CD14-positive monocyte (primary cell): ENCODE measurements at regions not wholly inside any gene's neighbourhood (a gene's known extent, or its start where the extent isn't known, plus 50 kb on each side); places are given as distances from the start of the nearest gene placed in this dataset.

Experiments
- DNase-seq, 3 donors: peaks; one replicate each; pipeline ENCODE4 v3.0.0-alpha.2; 2011 to 2022
- H2AFZ ChIP-seq: 2 replicates; pipeline ENCODE4 v1.6.0; 2012; ENCODE audit warnings: mild to moderate bottlenecking, low read depth, low read length, inconsistent platforms; ENCODE audit not compliant: insufficient read depth, poor library complexity, severe bottlenecking
- H3K27ac ChIP-seq, 2 donors: 1 replicate in 1 of 2; 2 replicates in 1 of 2; pipeline ENCODE4 v1.5.1; 2012 to 2013; ENCODE audit warnings: low read length in 2 of 2, control low read depth in 1 of 2, inconsistent platforms in 1 of 2, low read depth in 1 of 2, mild to moderate bottlenecking in 1 of 2
- H3K27me3 ChIP-seq, 2 donors: one replicate each; pipeline versions ENCODE4 v1.6.0 to v1.6.1; 2011 to 2013; ENCODE audit warnings: low read length in 2 of 2; ENCODE audit not compliant: control insufficient read depth in 2 of 2, insufficient read depth in 2 of 2
- H3K36me3 ChIP-seq, 2 donors: replicated peaks in 1 of 2; 1 replicate in 1 of 2; 2 replicates in 1 of 2; pipeline versions ENCODE4 v1.5.1 to v1.6.1; 2012 to 2013; ENCODE audit warnings: low read length in 2 of 2, control low read depth in 1 of 2, inconsistent platforms in 1 of 2, mild to moderate bottlenecking in 1 of 2; ENCODE audit not compliant: insufficient read depth in 2 of 2, control insufficient read depth in 1 of 2
- H3K4me1 ChIP-seq, 2 donors: 1 replicate in 1 of 2; 2 replicates in 1 of 2; pipeline versions ENCODE4 v1.5.1 to v1.6.1; 2012 to 2013; ENCODE audit warnings: low read length in 2 of 2, control low read depth in 1 of 2, inconsistent platforms in 1 of 2, mild to moderate bottlenecking in 1 of 2, moderate library complexity in 1 of 2; ENCODE audit not compliant: insufficient read depth in 2 of 2, control insufficient read depth in 1 of 2
- H3K4me2 ChIP-seq: replicated peaks from 2 replicates; pipeline ENCODE3; 2012; ENCODE audit warnings: low read length, moderate library complexity, mild to moderate bottlenecking; ENCODE audit not compliant: poor library complexity, severe bottlenecking; ENCODE audit errors: extremely low read depth
- H3K4me3 ChIP-seq, 3 experiments: fragments of 200-600 bp in 1 of 3; sonication (generic) in 1 of 3; replicated peaks in 1 of 3; 1 replicate in 2 of 3; 2 replicates in 1 of 3; pipeline ENCODE4 v1.5.1; 2011 to 2013; ENCODE audit warnings: low read length in 3 of 3, mild to moderate bottlenecking in 3 of 3, control low read depth in 2 of 3, low read depth in 2 of 3, inconsistent platforms in 1 of 3, moderate library complexity in 1 of 3
- H3K79me2 ChIP-seq: 2 replicates; pipeline ENCODE4 v1.6.0; 2012; ENCODE audit warnings: mild to moderate bottlenecking, control low read depth, inconsistent platforms, low read length, moderate library complexity; ENCODE audit not compliant: insufficient read depth
- H3K9ac ChIP-seq: 2 replicates; pipeline ENCODE4 v1.6.0; 2017; ENCODE audit warnings: low read length, mild to moderate bottlenecking; ENCODE audit not compliant: insufficient read depth, poor library complexity, severe bottlenecking
- H3K9me3 ChIP-seq, 2 donors: replicated peaks in 1 of 2; 1 replicate in 1 of 2; 2 replicates in 1 of 2; pipeline versions ENCODE4 v1.5.1 to v1.6.1; 2012 to 2013; ENCODE audit warnings: low read length in 2 of 2, control low read depth in 1 of 2; ENCODE audit not compliant: control insufficient read depth in 1 of 2, insufficient read depth in 1 of 2
- H4K20me1 ChIP-seq: 2 replicates; pipeline ENCODE4 v1.6.0; 2012; ENCODE audit warnings: mild to moderate bottlenecking, low read length, control low read depth, moderate library complexity; ENCODE audit not compliant: insufficient read depth
- H3K27ac Mint-ChIP-seq, 7 donors: one replicate each; pipeline ENCODE4 v1.8.0; 2020; ENCODE audit warnings: mild to moderate bottlenecking in 7 of 7, mixed read lengths in 7 of 7, moderate library complexity in 6 of 7, inconsistent platforms in 2 of 7
- H3K27me3 Mint-ChIP-seq, 3 donors: one replicate each; pipeline ENCODE4 v1.8.0; 2021 to 2022; ENCODE audit warnings: low read depth in 3 of 3, mild to moderate bottlenecking in 3 of 3, mixed read lengths in 3 of 3, moderate library complexity in 3 of 3, inconsistent platforms in 1 of 3
- H3K36me3 Mint-ChIP-seq, 2 donors: one replicate each; pipeline ENCODE4 v1.8.0; 2020; ENCODE audit warnings: mixed read lengths in 2 of 2, inconsistent platforms in 1 of 2, mild to moderate bottlenecking in 1 of 2
- H3K4me1 Mint-ChIP-seq: one replicate; pipeline ENCODE4 v1.8.0; 2020; ENCODE audit warnings: mild to moderate bottlenecking, mixed read lengths
- H3K4me3 Mint-ChIP-seq, 2 donors: one replicate each; pipeline ENCODE4 v1.8.0; 2020; ENCODE audit warnings: mild to moderate bottlenecking in 2 of 2, mixed read lengths in 2 of 2, moderate library complexity in 1 of 2
- H3K9me3 Mint-ChIP-seq, 7 donors: one replicate each; pipeline ENCODE4 v1.8.0; 2020 to 2022; ENCODE audit warnings: mixed read lengths in 7 of 7, mild to moderate bottlenecking in 6 of 7, moderate library complexity in 6 of 7, inconsistent platforms in 2 of 7
- CTCF ChIP-seq: fragments of 200-600 bp; IDR thresholded peaks from one replicate; pipeline ENCODE4 v1.8.0; 2022; ENCODE audit warnings: antibody characterized with exemption, mild to moderate bottlenecking
- WGBS: methylation state at CpG from one replicate; pipeline ENCODE4 v1.1.5; 2013; ENCODE audit warnings: missing lambda C conversion rate; ENCODE audit not compliant: insufficient coverage; 5-methylcytosine and 5-hydroxymethylcytosine counted together
- intact Hi-C, 2 donors: fragments of 100-400 bp; cut with micrococcal nuclease; formaldehyde crosslinking; loops; one replicate each; pipeline versions ENCODE4 v1.15.0 to v1.15.1; 2023

- H3K27ac Mint-ChIP-seq = no peak overlapping the region
- Histone ChIP-seq H2AFZ (no peak overlapping the region), H3K27me3 (no peaks in the 10 kb centered on the region), H3K9ac (no peak overlapping the region), H3K4me2 (no peak overlapping the region), H4K20me1 (no peaks in the 10 kb centered on the region), H3K36me3 (no peaks in the 10 kb centered on the region), H3K4me3 (no peak overlapping the region), H3K4me1 (no peaks in the 10 kb centered on the region), H3K9me3 (no peaks in the 10 kb centered on the region), H3K79me2 (no peaks in the 10 kb centered on the region), H3K27ac (no peak overlapping the region)
- no peak overlapping the region for H3K4me3 Mint-ChIP-seq
- no peaks in the 10 kb centered on the region for H3K4me1 Mint-ChIP-seq
- intact Hi-C loops = no loop called here
- H3K36me3 Mint-ChIP-seq = no peaks in the 10 kb centered on the region
- no peak for DNase-seq
- no peak for TF ChIP-seq CTCF
- peaks cover 0 to 1% (median 0%) of the 10 kb centered on the region in 7 donors for H3K9me3 Mint-ChIP-seq
- no peaks in the 10 kb centered on the region for H3K27me3 Mint-ChIP-seq
These were observed 398.6 kb upstream of the EPHA7 start for GRCh38 chr6:93817937-93818336.

- 94% methylated on average over 3 of the region's 4 CpGs for WGBS
These were observed 387.3 kb upstream of the EPHA7 start for GRCh38 chr6:93806409-93807270.

More at GRCh38 chr6:93806409-93807270, 387.3 kb upstream of the EPHA7 start:
- DNase-seq = no peak
- Histone ChIP-seq H3K27ac (no peak overlapping the region), H3K4me3 (no peak overlapping the region), H4K20me1 (no peaks in the 10 kb centered on the region), H3K4me1 (no peaks in the 10 kb centered on the region), H3K36me3 (no peaks in the 10 kb centered on the region), H3K9me3 (no peaks in the 10 kb centered on the region), H3K9ac (no peak overlapping the region), H3K79me2 (no peaks in the 10 kb centered on the region), H3K27me3 (no peaks in the 10 kb centered on the region), H2AFZ (no peak overlapping the region), H3K4me2 (no peak overlapping the region)
- H3K4me3 Mint-ChIP-seq = no peak overlapping the region
- H3K27me3 Mint-ChIP-seq = peaks cover 0 to 2% (median 0%) of the 10 kb centered on the region in 3 donors
- intact Hi-C loops = no loop called here
- H3K27ac Mint-ChIP-seq = no peak overlapping the region
- no peak for TF ChIP-seq CTCF
- peaks cover 0 to 2% (median 0%) of the 10 kb centered on the region in 7 donors for H3K9me3 Mint-ChIP-seq
- H3K4me1 Mint-ChIP-seq = no peaks in the 10 kb centered on the region
- H3K36me3 Mint-ChIP-seq = no peaks in the 10 kb centered on the region
